ENCODE measurements at regions not wholly inside any gene's neighbourhood (a gene's known extent, or its start where the extent isn't known, plus 50 kb on each side); places are given as distances from the start of the nearest gene placed in this dataset.

- DNase-seq (ENCODE audit: low read depth, low spot score), result no peak
- no peaks in the 10 kb centered on the region for H3K36me3 ChIP-seq (ENCODE audit: insufficient read depth, insufficient read length, low read length)
Measured at GRCh38 chr3:132183811-132184210, 133.4 kb upstream of the ACP3 start.

GRCh38 chr3:132187746-132188145, 129.5 kb upstream of the ACP3 start:
- H3K36me3 ChIP-seq (ENCODE audit: insufficient read depth, insufficient read length, low read length), result no peaks in the 10 kb centered on the region
- H3K4me1 ChIP-seq (ENCODE audit: insufficient read depth, insufficient read length), result no peaks in the 10 kb centered on the region
- H3K9me3 ChIP-seq (ENCODE audit: insufficient read depth, low read length), result no peaks in the 10 kb centered on the region
- no peak overlapping the region for H3K9ac ChIP-seq (ENCODE audit: insufficient read length, low read depth)
- no peak for TF ChIP-seq ZNF274 (IDR thresholded peaks at IDR 0.05; ENCODE audit: low read depth, low read length)
- no peak for DNase-seq (ENCODE audit: low read depth, low spot score)
- H3K27me3 ChIP-seq (ENCODE audit: insufficient read depth, insufficient read length), result no peaks in the 10 kb centered on the region
- H3K4me3 ChIP-seq (ENCODE audit: insufficient read length, low read depth), result no peak overlapping the region

More at GRCh38 chr3:132183811-132184210, 133.4 kb upstream of the ACP3 start:
- no peak for TF ChIP-seq ZNF274 (IDR thresholded peaks at IDR 0.05; ENCODE audit: low read depth, low read length)
- no peak for TF ChIP-seq SUZ12 (IDR thresholded peaks at IDR 0.05; ENCODE audit: extremely low read depth, insufficient read depth, insufficient read length)
- no peak for TF ChIP-seq YY1 (IDR thresholded peaks at IDR 0.05; ENCODE audit: insufficient read depth, insufficient read length)
- H3K4me1 ChIP-seq (ENCODE audit: insufficient read depth, insufficient read length), result peaks cover 3% of the 10 kb centered on the region
- H3K9ac ChIP-seq (ENCODE audit: insufficient read length, low read depth), result no peak overlapping the region
- H3K4me3 ChIP-seq (ENCODE audit: insufficient read length, low read depth), result no peak overlapping the region
- no peaks in the 10 kb centered on the region for H3K9me3 ChIP-seq (ENCODE audit: insufficient read depth, low read length)
- no peaks in the 10 kb centered on the region for H3K27me3 ChIP-seq (ENCODE audit: insufficient read depth, insufficient read length)

- Histone ChIP-seq H3K9ac (ENCODE audit: insufficient read length, low read depth) (no peak overlapping the region), H3K36me3 (ENCODE audit: insufficient read depth, insufficient read length, low read length) (no peaks in the 10 kb centered on the region), H3K4me3 (ENCODE audit: insufficient read length, low read depth) (no peak overlapping the region), H3K27me3 (ENCODE audit: insufficient read depth, insufficient read length) (no peaks in the 10 kb centered on the region), H3K4me1 (ENCODE audit: insufficient read depth, insufficient read length) (no peaks in the 10 kb centered on the region), H3K9me3 (ENCODE audit: insufficient read depth, low read length) (no peaks in the 10 kb centered on the region)
- DNase-seq (ENCODE audit: low read depth, low spot score), result no peak
- TF ChIP-seq YY1 (IDR thresholded peaks at IDR 0.05; ENCODE audit: insufficient read depth, insufficient read length) (no peak), ZNF274 (IDR thresholded peaks at IDR 0.05; ENCODE audit: low read depth, low read length) (no peak), SUZ12 (IDR thresholded peaks at IDR 0.05; ENCODE audit: extremely low read depth, insufficient read depth, insufficient read length) (no peak)
Measured at GRCh38 chr3:132189601-132190000, 127.6 kb upstream of the ACP3 start.

GRCh38 chr3:132196113-132196512, 121.1 kb upstream of the ACP3 start:
- DNase-seq (ENCODE audit: low read depth, low spot score), result no peak
- H3K4me1 ChIP-seq (ENCODE audit: insufficient read depth, insufficient read length), result no peaks in the 10 kb centered on the region
- H3K27me3 ChIP-seq (ENCODE audit: insufficient read depth, insufficient read length), result no peaks in the 10 kb centered on the region
- H3K4me3 ChIP-seq (ENCODE audit: insufficient read length, low read depth), result no peak overlapping the region
- H3K36me3 ChIP-seq (ENCODE audit: insufficient read depth, insufficient read length, low read length), result no peaks in the 10 kb centered on the region
- no peaks in the 10 kb centered on the region for H3K9me3 ChIP-seq (ENCODE audit: insufficient read depth, low read length)
- H3K9ac ChIP-seq (ENCODE audit: insufficient read length, low read depth), result no peak overlapping the region
- TF ChIP-seq YY1 (IDR thresholded peaks at IDR 0.05; ENCODE audit: insufficient read depth, insufficient read length) (no peak), SUZ12 (IDR thresholded peaks at IDR 0.05; ENCODE audit: extremely low read depth, insufficient read depth, insufficient read length) (no peak), ZNF274 (IDR thresholded peaks at IDR 0.05; ENCODE audit: low read depth, low read length) (no peak)

GRCh38 chr3:132198516-132198915, 118.7 kb upstream of the ACP3 start:
- no peak overlapping the region for H3K4me3 ChIP-seq (ENCODE audit: insufficient read length, low read depth)
- no peaks in the 10 kb centered on the region for H3K27me3 ChIP-seq (ENCODE audit: insufficient read depth, insufficient read length)
- H3K9ac ChIP-seq (ENCODE audit: insufficient read length, low read depth), result no peak overlapping the region
- DNase-seq (ENCODE audit: low read depth, low spot score), result no peak
- no peak for TF ChIP-seq SUZ12 (IDR thresholded peaks at IDR 0.05; ENCODE audit: extremely low read depth, insufficient read depth, insufficient read length)
- TF ChIP-seq YY1 (IDR thresholded peaks at IDR 0.05; ENCODE audit: insufficient read depth, insufficient read length), result no peak
- no peak for TF ChIP-seq ZNF274 (IDR thresholded peaks at IDR 0.05; ENCODE audit: low read depth, low read length)
- no peaks in the 10 kb centered on the region for H3K36me3 ChIP-seq (ENCODE audit: insufficient read depth, insufficient read length, low read length)
- no peaks in the 10 kb centered on the region for H3K4me1 ChIP-seq (ENCODE audit: insufficient read depth, insufficient read length)
- H3K9me3 ChIP-seq (ENCODE audit: insufficient read depth, low read length), result no peaks in the 10 kb centered on the region

- DNase-seq (ENCODE audit: low read depth, low spot score), result no peak
- H3K27me3 ChIP-seq (ENCODE audit: insufficient read depth, insufficient read length), result no peaks in the 10 kb centered on the region
- H3K9me3 ChIP-seq (ENCODE audit: insufficient read depth, low read length), result no peaks in the 10 kb centered on the region
- H3K36me3 ChIP-seq (ENCODE audit: insufficient read depth, insufficient read length, low read length), result no peaks in the 10 kb centered on the region
- TF ChIP-seq YY1 (IDR thresholded peaks at IDR 0.05; ENCODE audit: insufficient read depth, insufficient read length), result no peak
- TF ChIP-seq ZNF274 (IDR thresholded peaks at IDR 0.05; ENCODE audit: low read depth, low read length), result no peak
- no peaks in the 10 kb centered on the region for H3K4me1 ChIP-seq (ENCODE audit: insufficient read depth, insufficient read length)
- no peak overlapping the region for H3K4me3 ChIP-seq (ENCODE audit: insufficient read length, low read depth)
- H3K9ac ChIP-seq (ENCODE audit: insufficient read length, low read depth), result no peak overlapping the region
Measured at GRCh38 chr3:132199451-132199850, 117.8 kb upstream of the ACP3 start.

- H3K9me3 ChIP-seq (ENCODE audit: insufficient read depth, low read length), result no peaks in the 10 kb centered on the region
- TF ChIP-seq ZNF274 (IDR thresholded peaks at IDR 0.05; ENCODE audit: low read depth, low read length) (no peak), SUZ12 (IDR thresholded peaks at IDR 0.05; ENCODE audit: extremely low read depth, insufficient read depth, insufficient read length) (no peak)
- no peaks in the 10 kb centered on the region for H3K36me3 ChIP-seq (ENCODE audit: insufficient read depth, insufficient read length, low read length)
- no peak overlapping the region for H3K4me3 ChIP-seq (ENCODE audit: insufficient read length, low read depth)
- no peaks in the 10 kb centered on the region for H3K4me1 ChIP-seq (ENCODE audit: insufficient read depth, insufficient read length)
- H3K27me3 ChIP-seq (ENCODE audit: insufficient read depth, insufficient read length), result no peaks in the 10 kb centered on the region
- H3K9ac ChIP-seq (ENCODE audit: insufficient read length, low read depth), result no peak overlapping the region
- no peak for DNase-seq (ENCODE audit: low read depth, low spot score)
Measured at GRCh38 chr3:132202586-132202985, 114.6 kb upstream of the ACP3 start.

All from NT2/D1 (cell line).